Fibroblast of skin of left quadriceps (primary cell): ENCODE measurements at regions not wholly inside any gene's neighbourhood (a gene's known extent, or its start where the extent isn't known, plus 50 kb on each side); places are given as distances from the start of the nearest gene placed in this dataset.

ENCODE experiments used
- DNase-seq, 2 experiments: peaks; one replicate each; pipeline ENCODE4 v3.0.0-alpha.2; 2013; ENCODE audit warnings: low read depth in 2 of 2

GRCh38 chr20:24815931-24816330 lies 133.1 kb upstream of the CST7 start:
- DNase-seq = no peak

- DNase-seq = no peak
Measured at GRCh38 chr20:24816431-24816830, 132.6 kb upstream of the CST7 start.

GRCh38 chr20:24816907-24817306 lies 132.2 kb upstream of the CST7 start:
- DNase-seq = no peak

- no peak for DNase-seq
Measured at GRCh38 chr20:24817351-24817750, 131.7 kb upstream of the CST7 start.

GRCh38 chr20:24818056-24818455 lies 131.0 kb upstream of the CST7 start:
- DNase-seq = no peak

- no peak for DNase-seq
Measured at GRCh38 chr20:24819331-24819965, 129.6 kb upstream of the CST7 start.

GRCh38 chr20:24820345-24820744 lies 128.7 kb upstream of the CST7 start:
- no peak for DNase-seq

GRCh38 chr20:24821391-24821790 lies 127.7 kb upstream of the CST7 start:
- DNase-seq = no peak

- DNase-seq = no peak
Measured at GRCh38 chr20:24823176-24823784, 125.8 kb upstream of the CST7 start.

- DNase-seq = no peak
Measured at GRCh38 chr20:24823989-24824693, 124.9 kb upstream of the CST7 start.

GRCh38 chr20:24825591-24825990 lies 123.5 kb upstream of the CST7 start:
- DNase-seq = no peak

- DNase-seq = no peak
Measured at GRCh38 chr20:24827603-24828295, 121.3 kb upstream of the CST7 start.

- DNase-seq = no peak
Measured at GRCh38 chr20:24828992-24829648, 119.9 kb upstream of the CST7 start.

- no peak for DNase-seq
Measured at GRCh38 chr20:24829649-24830370, 119.3 kb upstream of the CST7 start.

GRCh38 chr20:24830649-24831048 lies 118.4 kb upstream of the CST7 start:
- no peak for DNase-seq

GRCh38 chr20:24831232-24831631 lies 117.8 kb upstream of the CST7 start:
- no peak for DNase-seq

GRCh38 chr20:24832518-24832917 lies 116.6 kb upstream of the CST7 start:
- no peak for DNase-seq

GRCh38 chr20:24833592-24833991 lies 115.5 kb upstream of the CST7 start:
- no peak for DNase-seq

- DNase-seq = no peak
Measured at GRCh38 chr20:24834310-24834709, 114.8 kb upstream of the CST7 start.

GRCh38 chr20:24835195-24835594 lies 113.9 kb upstream of the CST7 start:
- no peak for DNase-seq

GRCh38 chr20:24836041-24836533 lies 113.0 kb upstream of the CST7 start:
- DNase-seq = no peak
